Gastrocnemius medialis (tissue), 4 donors: ENCODE measurements at regions not wholly inside any gene's neighbourhood (a gene's known extent, or its start where the extent isn't known, plus 50 kb on each side); places are given as distances from the start of the nearest gene placed in this dataset.
"Not testable (repeated sequence)": the region's sequence is repeated elsewhere in the genome, so short reads cannot be mapped to it uniquely, and the experiment has no call there.

Experiments
- ATAC-seq, 2 donors: fragments of 150-250 bp; one replicate each; pipeline ENCODE4 v1.9.1; 2016
- DNase-seq, 2 donors: peaks; one replicate each; pipeline ENCODE4 v3.0.0-alpha.2; 2019
- H3K27ac ChIP-seq, 4 donors: fragments of 200-600 bp; sonication (generic); 1 replicate in 1 of 4; 2 replicates in 3 of 4; pipeline ENCODE4 v1.5.1; 2016 to 2018; ENCODE audit warnings: mild to moderate bottlenecking in 2 of 4, moderate library complexity in 1 of 4
- H3K27me3 ChIP-seq, 3 donors: fragments of 200-600 bp; sonication (generic) in 2 of 3; 1 replicate in 1 of 3; 2 replicates in 2 of 3; pipeline versions ENCODE4 v1.5.1 to v1.6.0; 2016 to 2019; ENCODE audit warnings: mild to moderate bottlenecking in 1 of 3, moderate library complexity in 1 of 3
- H3K36me3 ChIP-seq, 2 donors: fragments of 200-600 bp; sonication (generic) in 1 of 2; one replicate each; pipeline ENCODE4 v1.5.1; 2017 to 2018
- H3K4me1 ChIP-seq, 2 donors: fragments of 200-600 bp; sonication (generic) in 1 of 2; one replicate each; pipeline ENCODE4 v1.5.1; 2016 to 2017; ENCODE audit warnings: mild to moderate bottlenecking in 2 of 2
- H3K4me3 ChIP-seq, 4 donors: fragments of 200-600 bp; sonication (generic) in 3 of 4; 1 replicate in 1 of 4; 2 replicates in 3 of 4; pipeline ENCODE4 v1.5.1; 2016 to 2019; ENCODE audit warnings: mild to moderate bottlenecking in 2 of 4
- H3K9me3 ChIP-seq, 3 donors: fragments of 200-600 bp; sonication (generic) in 2 of 3; 1 replicate in 1 of 3; 2 replicates in 2 of 3; pipeline ENCODE4 v1.5.1; 2016 to 2019
- POLR2A ChIP-seq, 2 donors: fragments of 450-650 bp; IDR thresholded peaks; one replicate each; pipeline ENCODE4 v1.6.1; 2017; ENCODE audit warnings: antibody characterized with exemption in 2 of 2, mild to moderate bottlenecking in 2 of 2, moderate library complexity in 2 of 2
- in situ Hi-C, 4 donors: fragments of 200-750 bp; cut with MboI; loops; one replicate each; pipeline versions ENCODE4 v1.15.0 to v1.8.0; 2017; ENCODE audit warnings: low sequenced_read_pairs in 4 of 4
- intact Hi-C: fragments of 100-400 bp; cut with DNase I; formaldehyde crosslinking; loops from one replicate; pipeline ENCODE4 v1.15.1; 2023; ENCODE audit warnings: low total_unique reads
- TF ChIP-seq, protein P1 (sequence below), 5 experiments: fragments of 450-650 bp in 3 of 5; fragments of 200-600 bp in 2 of 5; sonication (generic) in 2 of 5; IDR thresholded peaks in 4 of 5; conservative IDR thresholded peaks in 1 of 5; 1 replicate in 4 of 5; 2 replicates in 1 of 5; pipeline ENCODE4 v1.5.1; 2016 to 2019; ENCODE audit warnings: antibody characterized with exemption in 5 of 5, mild to moderate bottlenecking in 3 of 5, moderate library complexity in 3 of 5

DNA sequence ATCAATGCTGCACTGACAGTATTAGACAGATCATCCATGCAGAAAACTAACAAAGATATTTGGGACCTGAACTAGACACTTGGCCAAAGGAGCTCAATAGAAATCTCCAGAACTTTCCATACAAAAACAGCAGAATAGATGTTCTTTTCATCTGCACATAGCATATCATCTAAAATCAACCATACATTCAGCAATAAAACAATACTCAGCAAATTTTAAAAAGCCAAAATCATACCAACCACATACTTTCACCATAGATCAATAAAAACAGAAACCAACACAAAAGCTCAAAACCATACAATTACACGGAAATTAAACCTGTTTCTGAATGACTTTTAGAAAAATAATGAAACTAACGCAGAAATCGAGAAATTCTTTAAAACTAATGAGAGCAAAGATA lies 592.6 kb downstream of the SLITRK5 start:
- ATAC-seq (no peak), DNase-seq (no peak)
- Histone ChIP-seq H3K27me3 (no peaks in the 10 kb centered on the region), H3K36me3 (no peaks in the 10 kb centered on the region), H3K4me1 (no peaks in the 10 kb centered on the region), H3K4me3 (no peak overlapping the region), H3K27ac (no peak overlapping the region), H3K9me3 (no peaks in the 10 kb centered on the region)
- no peak for TF ChIP-seq POLR2A (IDR thresholded peaks at IDR 0.05)
- TF ChIP-seq, protein P1, sequence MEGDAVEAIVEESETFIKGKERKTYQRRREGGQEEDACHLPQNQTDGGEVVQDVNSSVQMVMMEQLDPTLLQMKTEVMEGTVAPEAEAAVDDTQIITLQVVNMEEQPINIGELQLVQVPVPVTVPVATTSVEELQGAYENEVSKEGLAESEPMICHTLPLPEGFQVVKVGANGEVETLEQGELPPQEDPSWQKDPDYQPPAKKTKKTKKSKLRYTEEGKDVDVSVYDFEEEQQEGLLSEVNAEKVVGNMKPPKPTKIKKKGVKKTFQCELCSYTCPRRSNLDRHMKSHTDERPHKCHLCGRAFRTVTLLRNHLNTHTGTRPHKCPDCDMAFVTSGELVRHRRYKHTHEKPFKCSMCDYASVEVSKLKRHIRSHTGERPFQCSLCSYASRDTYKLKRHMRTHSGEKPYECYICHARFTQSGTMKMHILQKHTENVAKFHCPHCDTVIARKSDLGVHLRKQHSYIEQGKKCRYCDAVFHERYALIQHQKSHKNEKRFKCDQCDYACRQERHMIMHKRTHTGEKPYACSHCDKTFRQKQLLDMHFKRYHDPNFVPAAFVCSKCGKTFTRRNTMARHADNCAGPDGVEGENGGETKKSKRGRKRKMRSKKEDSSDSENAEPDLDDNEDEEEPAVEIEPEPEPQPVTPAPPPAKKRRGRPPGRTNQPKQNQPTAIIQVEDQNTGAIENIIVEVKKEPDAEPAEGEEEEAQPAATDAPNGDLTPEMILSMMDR (IDR thresholded peaks at IDR 0.05 in 4 of 5, conservative IDR thresholded peaks at IDR 0.05 in 1 of 5), result no peak
- in situ Hi-C loops, result no loop called here
- intact Hi-C loops, result no loop called here

DNA sequence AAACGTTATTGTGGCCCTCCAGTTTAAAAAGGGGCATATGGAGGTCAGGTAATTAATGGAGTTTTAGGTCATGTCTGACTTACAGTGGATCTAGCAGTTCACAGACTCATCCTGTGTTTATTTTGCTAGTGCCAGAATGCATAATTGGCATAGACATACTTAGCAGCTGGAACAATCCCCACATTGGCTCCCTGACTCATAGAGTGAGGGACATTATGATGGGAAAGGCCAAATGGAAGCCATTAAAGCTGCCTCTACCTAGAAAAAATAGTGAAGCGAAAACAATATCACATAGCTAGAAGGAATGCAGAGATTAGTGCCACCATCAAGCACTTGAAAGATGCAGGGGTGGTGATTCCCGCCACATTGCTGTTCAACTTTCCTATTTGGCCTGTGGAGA lies 610.7 kb downstream of the SLITRK5 start:
- in situ Hi-C loops (no loop called here), intact Hi-C loops (no loop called here)
- Histone ChIP-seq H3K27ac (no peak overlapping the region), H3K4me3 (no peak overlapping the region), H3K27me3 (no peaks in the 10 kb centered on the region), H3K9me3 (no peaks in the 10 kb centered on the region), H3K4me1 (no peaks in the 10 kb centered on the region), H3K36me3 (no peaks in the 10 kb centered on the region)
- DNase-seq (no peak), ATAC-seq (no peak)
- TF ChIP-seq POLR2A (IDR thresholded peaks at IDR 0.05), result no peak
- TF ChIP-seq, protein P1 (IDR thresholded peaks at IDR 0.05 in 4 of 5, conservative IDR thresholded peaks at IDR 0.05 in 1 of 5), result no peak

- TF ChIP-seq, protein P1 (IDR thresholded peaks at IDR 0.05 in 4 of 5, conservative IDR thresholded peaks at IDR 0.05 in 1 of 5), result no peak
- no peak for TF ChIP-seq POLR2A (IDR thresholded peaks at IDR 0.05)
- Histone ChIP-seq H3K27me3 (no peaks in the 10 kb centered on the region), H3K4me1 (no peaks in the 10 kb centered on the region), H3K9me3 (no peaks in the 10 kb centered on the region), H3K27ac (no peak overlapping the region), H3K36me3 (no peaks in the 10 kb centered on the region), H3K4me3 (no peak overlapping the region)
- DNase-seq, result no peak
- intact Hi-C loops, result no loop called here
- in situ Hi-C loops, result no loop called here
- no peak for ATAC-seq
These were observed 614.2 kb downstream of the SLITRK5 start for GRCh38 chr13:88285329-88285728.

DNA sequence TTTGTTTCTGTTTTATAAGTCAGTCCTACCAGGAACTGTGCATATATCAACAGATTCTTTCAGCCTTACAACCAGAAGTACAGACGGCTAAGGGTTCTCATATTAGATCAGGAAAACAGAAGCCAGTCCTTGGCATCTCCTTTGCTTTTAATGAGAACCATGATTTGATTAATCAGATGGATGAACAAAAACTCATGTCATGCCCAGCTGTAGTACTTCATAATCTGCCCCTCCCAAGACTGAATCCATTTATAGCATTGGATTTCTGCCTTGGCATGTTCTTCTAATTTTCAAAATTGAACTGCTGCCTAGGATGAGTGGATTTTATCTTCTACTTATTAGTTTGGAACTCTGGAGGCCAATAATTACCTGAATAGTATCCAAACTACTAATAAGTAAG lies 617.2 kb downstream of the SLITRK5 start:
- Histone ChIP-seq H3K27ac (no peak overlapping the region), H3K4me1 (no peaks in the 10 kb centered on the region), H3K9me3 (no peaks in the 10 kb centered on the region), H3K27me3 (no peaks in the 10 kb centered on the region), H3K36me3 (no peaks in the 10 kb centered on the region), H3K4me3 (no peak overlapping the region)
- DNase-seq (no peak), ATAC-seq (no peak)
- intact Hi-C loops, result no loop called here
- no peak for TF ChIP-seq POLR2A (IDR thresholded peaks at IDR 0.05)
- TF ChIP-seq, protein P1 (IDR thresholded peaks at IDR 0.05 in 4 of 5, conservative IDR thresholded peaks at IDR 0.05 in 1 of 5), result no peak
- in situ Hi-C loops, result no loop called here

DNA sequence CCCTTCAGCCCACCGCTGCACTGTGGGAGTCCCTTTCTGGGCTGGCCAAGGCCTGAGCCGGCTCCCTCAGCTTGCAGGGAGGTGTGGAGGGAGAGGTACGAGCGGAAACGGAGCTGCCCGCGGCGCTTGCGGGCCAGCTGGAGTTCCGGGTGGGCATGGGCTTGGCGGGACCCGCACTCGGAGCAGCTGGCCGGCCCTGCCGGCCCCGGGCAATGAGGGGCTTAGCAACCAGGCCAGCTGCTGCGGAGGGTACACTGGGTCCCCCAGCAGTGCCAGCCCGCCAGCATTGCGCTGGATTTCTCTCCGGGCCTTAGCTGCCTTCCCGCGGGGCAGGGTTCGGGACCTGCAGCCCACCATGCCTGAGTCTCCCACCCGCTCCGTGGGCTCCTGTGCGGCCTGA lies 620.6 kb downstream of the SLITRK5 start:
- DNase-seq, H3K36me3 ChIP-seq, H3K9me3 ChIP-seq, H3K4me1 ChIP-seq, intact Hi-C loops, H3K27ac ChIP-seq, H3K27me3 ChIP-seq, H3K4me3 ChIP-seq, ATAC-seq, in situ Hi-C loops: not testable (repeated sequence)
